Skeletal muscle tissue (tissue), 3 donors: ENCODE measurements at regions not wholly inside any gene's neighbourhood (a gene's known extent, or its start where the extent isn't known, plus 50 kb on each side); places are given as distances from the start of the nearest gene placed in this dataset.
"Not testable (repeated sequence)": the region's sequence is repeated elsewhere in the genome, so short reads cannot be mapped to it uniquely, and the experiment has no call there.

Source experiments
- H3K27ac ChIP-seq: one replicate; pipeline ENCODE4 v1.7.0; 2013; ENCODE audit warnings: mild to moderate bottlenecking, low read depth, low read length, inconsistent platforms
- H3K27me3 ChIP-seq, 3 donors: one replicate each; pipeline ENCODE4 v1.7.0; 2013; ENCODE audit warnings: low read length in 3 of 3; ENCODE audit not compliant: control insufficient read depth in 3 of 3, insufficient read depth in 3 of 3
- H3K36me3 ChIP-seq, 3 donors: one replicate each; pipeline ENCODE4 v1.7.0; 2013; ENCODE audit warnings: low read length in 3 of 3; ENCODE audit not compliant: control insufficient read depth in 3 of 3, insufficient read depth in 3 of 3
- H3K4me1 ChIP-seq, 3 donors: one replicate each; pipeline ENCODE4 v1.7.0; 2013; ENCODE audit warnings: low read length in 3 of 3, mild to moderate bottlenecking in 3 of 3; ENCODE audit not compliant: control insufficient read depth in 3 of 3, insufficient read depth in 3 of 3
- H3K4me3 ChIP-seq, 3 donors: one replicate each; pipeline ENCODE4 v1.7.0; 2013; ENCODE audit warnings: low read length in 3 of 3
- H3K9ac ChIP-seq, 3 donors: one replicate each; pipeline ENCODE4 v1.7.0; 2013; ENCODE audit warnings: low read length in 3 of 3, mild to moderate bottlenecking in 3 of 3, moderate library complexity in 2 of 3, low read depth in 1 of 3
- H3K9me3 ChIP-seq, 3 donors: one replicate each; pipeline ENCODE4 v1.7.0; 2013; ENCODE audit warnings: low read length in 3 of 3; ENCODE audit not compliant: control insufficient read depth in 3 of 3
- donor health status: Osteomylitis.

DNA sequence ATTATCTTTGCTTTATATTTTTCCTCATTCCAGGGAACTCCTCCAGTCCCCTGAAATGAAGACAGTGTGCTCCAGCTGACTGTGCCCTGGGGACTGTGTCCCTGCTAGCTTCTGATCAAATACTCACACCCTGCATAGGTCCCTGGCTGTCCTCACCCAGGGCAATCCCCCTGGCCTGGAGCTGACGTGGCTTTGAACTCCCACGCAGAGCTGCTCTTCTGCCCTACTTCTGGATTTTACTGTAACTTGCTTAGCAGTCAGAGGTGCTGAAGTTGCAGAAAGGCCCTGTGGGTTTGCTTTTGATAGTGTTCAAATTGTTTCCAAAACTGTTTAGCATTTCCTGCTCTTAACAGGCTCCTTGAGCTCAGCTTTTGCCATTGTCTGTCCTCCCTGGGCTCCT is 186.5 kb downstream of the FASLG start:
- Histone ChIP-seq H3K9ac (no peak overlapping the region), H3K27ac (no peak overlapping the region), H3K4me3 (no peak overlapping the region), H3K4me1 (peaks cover 0 to 10% (median 2%) of the 10 kb centered on the region in 3 donors), H3K9me3 (no peaks in the 10 kb centered on the region), H3K27me3 (peaks cover 0 to 3% (median 0%) of the 10 kb centered on the region in 3 donors), H3K36me3 (no peaks in the 10 kb centered on the region)

DNA sequence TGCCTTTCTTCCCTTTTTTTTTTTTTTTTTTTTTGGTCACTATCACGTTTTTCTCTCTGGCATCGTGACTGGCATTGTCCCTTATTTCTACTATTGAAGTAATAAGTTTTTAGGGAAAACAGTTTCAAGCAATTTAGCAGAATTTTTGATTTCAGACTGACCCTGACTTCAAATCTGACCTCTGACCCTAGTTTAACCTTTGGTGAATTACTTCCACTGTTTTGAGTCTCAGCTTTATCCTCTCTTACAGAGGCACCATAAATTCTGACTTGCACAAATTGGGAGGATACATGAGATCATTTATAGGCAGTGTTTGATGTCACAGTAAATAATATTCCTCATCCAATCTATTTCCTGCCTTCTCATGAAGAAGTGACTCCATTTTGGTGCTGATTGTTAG is 187.0 kb downstream of the FASLG start:
- peaks cover 0 to 10% (median 2%) of the 10 kb centered on the region in 3 donors for H3K4me1 ChIP-seq
- H3K9me3 ChIP-seq, result no peaks in the 10 kb centered on the region
- no peak overlapping the region for H3K4me3 ChIP-seq
- peaks cover 0 to 3% (median 0%) of the 10 kb centered on the region in 3 donors for H3K27me3 ChIP-seq
- H3K9ac ChIP-seq, result no peak overlapping the region
- no peaks in the 10 kb centered on the region for H3K36me3 ChIP-seq
- no peak overlapping the region for H3K27ac ChIP-seq

DNA sequence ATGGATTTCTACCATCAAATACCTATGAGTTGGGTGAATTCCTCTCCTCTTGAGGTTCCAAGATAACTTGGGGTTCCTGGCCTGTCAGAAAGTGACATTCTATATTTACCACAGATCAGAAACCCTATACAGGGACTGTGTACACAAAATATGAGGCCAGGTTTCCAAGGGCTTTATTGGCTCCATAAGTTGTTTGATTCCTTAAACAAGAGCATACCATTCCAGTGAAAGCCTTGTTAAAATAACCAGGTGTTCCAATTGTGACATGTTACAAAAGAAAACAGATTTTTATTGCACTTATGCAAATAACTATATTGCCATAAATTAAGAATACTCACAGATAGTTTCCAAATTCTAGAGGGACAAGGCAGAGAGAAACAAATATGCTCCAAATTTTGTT is 188.9 kb downstream of the FASLG start:
- not testable (repeated sequence) for H3K4me3 ChIP-seq, H3K9ac ChIP-seq, H3K27ac ChIP-seq, H3K36me3 ChIP-seq, H3K27me3 ChIP-seq, H3K9me3 ChIP-seq
- H3K4me1 ChIP-seq, result peaks cover 0 to 10% (median 2%) of the 10 kb centered on the region in 3 donors

- no peak overlapping the region for H3K27ac ChIP-seq
- no peaks in the 10 kb centered on the region for H3K27me3 ChIP-seq
- no peak overlapping the region for H3K9ac ChIP-seq
- no peak overlapping the region for H3K4me3 ChIP-seq
- H3K4me1 ChIP-seq, result peaks cover 0 to 6% (median 2%) of the 10 kb centered on the region in 3 donors
- no peaks in the 10 kb centered on the region for H3K9me3 ChIP-seq
- H3K36me3 ChIP-seq, result no peaks in the 10 kb centered on the region
These were observed 190.8 kb downstream of the FASLG start for GRCh38 chr1:172849653-172850052.

GRCh38 chr1:172851077-172851476 is 192.2 kb downstream of the FASLG start:
- Histone ChIP-seq H3K27me3 (no peaks in the 10 kb centered on the region), H3K9ac (no peak overlapping the region), H3K36me3 (no peaks in the 10 kb centered on the region), H3K4me3 (no peak overlapping the region), H3K4me1 (no peaks in the 10 kb centered on the region), H3K27ac (no peak overlapping the region), H3K9me3 (no peaks in the 10 kb centered on the region)

- Histone ChIP-seq H3K4me1 (no peaks in the 10 kb centered on the region), H3K27me3 (no peaks in the 10 kb centered on the region), H3K36me3 (no peaks in the 10 kb centered on the region), H3K9me3 (no peaks in the 10 kb centered on the region), H3K27ac (no peak overlapping the region), H3K9ac (no peak overlapping the region), H3K4me3 (no peak overlapping the region)
These were observed 193.0 kb downstream of the FASLG start for GRCh38 chr1:172851856-172852255.

- not testable (repeated sequence) for H3K4me1 ChIP-seq, H3K9me3 ChIP-seq, H3K4me3 ChIP-seq, H3K27ac ChIP-seq, H3K9ac ChIP-seq, H3K27me3 ChIP-seq, H3K36me3 ChIP-seq
These were observed 194.8 kb downstream of the TNFSF18 start for GRCh38 chr1:172855983-172856382.

DNA sequence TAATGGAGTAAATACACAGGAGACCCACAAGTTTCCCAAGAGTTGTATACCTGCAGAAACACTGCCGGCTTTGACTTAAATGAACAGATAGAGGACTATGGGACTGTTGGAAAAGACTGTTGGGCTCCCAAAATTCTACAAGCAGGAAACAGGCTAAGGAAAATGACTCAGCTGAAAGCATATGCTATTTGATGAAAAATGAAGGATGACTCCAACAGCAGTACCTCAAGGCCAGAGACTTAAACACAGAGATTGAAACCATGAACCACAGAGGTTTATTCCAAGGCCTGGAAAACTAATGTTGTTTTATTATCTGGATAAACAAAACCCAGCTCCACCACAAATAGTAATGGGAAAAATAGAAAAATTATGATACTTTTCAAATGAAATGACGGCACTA is 187.7 kb downstream of the TNFSF18 start:
- Histone ChIP-seq H3K9me3 (peaks cover 0 to 3% (median 0%) of the 10 kb centered on the region in 3 donors), H3K27ac (no peak overlapping the region), H3K9ac (no peak overlapping the region), H3K4me1 (no peaks in the 10 kb centered on the region), H3K4me3 (no peak overlapping the region), H3K36me3 (no peaks in the 10 kb centered on the region), H3K27me3 (no peaks in the 10 kb centered on the region)

- H3K27ac ChIP-seq, result no peak overlapping the region
- H3K9me3 ChIP-seq, result peaks cover 0 to 2% (median 0%) of the 10 kb centered on the region in 3 donors
- H3K4me1 ChIP-seq, result no peaks in the 10 kb centered on the region
- no peaks in the 10 kb centered on the region for H3K36me3 ChIP-seq
- H3K4me3 ChIP-seq, result no peak overlapping the region
- H3K27me3 ChIP-seq, result no peaks in the 10 kb centered on the region
- no peak overlapping the region for H3K9ac ChIP-seq
These were observed 183.4 kb downstream of the TNFSF18 start for GRCh38 chr1:172867216-172867818.

DNA sequence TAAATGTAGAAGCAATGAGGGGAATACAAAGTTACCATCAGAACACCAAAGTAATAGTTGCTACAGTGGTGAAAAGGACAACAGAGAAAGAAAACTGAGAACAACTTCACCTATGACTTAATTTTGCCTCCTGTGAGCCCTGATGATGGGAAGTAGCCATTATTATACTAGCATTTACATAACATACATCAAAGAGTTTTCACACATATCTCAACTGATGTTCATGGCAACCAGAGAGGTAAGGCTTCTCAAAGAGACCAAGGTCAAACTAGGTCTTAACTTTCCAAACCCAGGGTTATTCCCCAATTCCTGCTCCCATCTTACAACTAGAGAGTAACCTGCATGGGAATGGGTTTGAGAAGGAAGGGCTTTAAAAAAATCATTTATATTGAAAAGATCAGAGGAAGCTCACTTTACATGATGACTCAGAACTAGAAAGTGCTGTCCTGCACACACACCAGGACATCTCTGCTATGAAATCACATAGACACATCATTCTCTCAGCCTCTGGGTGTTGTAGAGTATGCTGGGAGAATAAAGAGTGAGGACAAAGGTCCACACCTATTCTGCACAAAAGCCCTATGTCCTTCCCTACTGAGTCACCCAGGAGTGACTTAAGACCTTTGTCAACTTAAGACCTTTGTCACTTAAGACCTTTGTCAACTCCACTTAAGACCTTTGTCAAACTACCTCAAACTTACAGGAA is 179.7 kb downstream of the TNFSF18 start:
- H3K4me1 ChIP-seq, result no peaks in the 10 kb centered on the region
- H3K36me3 ChIP-seq, result no peaks in the 10 kb centered on the region
- no peak overlapping the region for H3K4me3 ChIP-seq
- no peaks in the 10 kb centered on the region for H3K9me3 ChIP-seq
- no peak overlapping the region for H3K9ac ChIP-seq
- no peak overlapping the region for H3K27ac ChIP-seq
- H3K27me3 ChIP-seq, result no peaks in the 10 kb centered on the region
